ENCODE measurements at regions not wholly inside any gene's neighbourhood (a gene's known extent, or its start where the extent isn't known, plus 50 kb on each side); places are given as distances from the start of the nearest gene placed in this dataset.

- no peak for TF ChIP-seq ZNF433 (tag by site-specific recombination; IDR thresholded peaks at IDR 0.05; ENCODE audit: low read depth)
- no peak for TF ChIP-seq MZF1 (tag by site-specific recombination; IDR thresholded peaks at IDR 0.05; ENCODE audit: borderline replicate concordance)
Observed at GRCh38 chr22:48742556-48743343, 1084.9 kb downstream of the BRD1 start.
